GM21529 (cell line): ENCODE measurements at regions not wholly inside any gene's neighbourhood (a gene's known extent, or its start where the extent isn't known, plus 50 kb on each side); places are given as distances from the start of the nearest gene placed in this dataset.
"Not testable (repeated sequence)": the region's sequence is repeated elsewhere in the genome, so short reads cannot be mapped to it uniquely, and the experiment has no call there.

ENCODE experiments used
- ATAC-seq: cut with Tn5 transposase; IDR thresholded peaks from one replicate; pipeline ENCODE4 v1.9.1; 2021; ENCODE audit not compliant: unreplicated experiment

DNA sequence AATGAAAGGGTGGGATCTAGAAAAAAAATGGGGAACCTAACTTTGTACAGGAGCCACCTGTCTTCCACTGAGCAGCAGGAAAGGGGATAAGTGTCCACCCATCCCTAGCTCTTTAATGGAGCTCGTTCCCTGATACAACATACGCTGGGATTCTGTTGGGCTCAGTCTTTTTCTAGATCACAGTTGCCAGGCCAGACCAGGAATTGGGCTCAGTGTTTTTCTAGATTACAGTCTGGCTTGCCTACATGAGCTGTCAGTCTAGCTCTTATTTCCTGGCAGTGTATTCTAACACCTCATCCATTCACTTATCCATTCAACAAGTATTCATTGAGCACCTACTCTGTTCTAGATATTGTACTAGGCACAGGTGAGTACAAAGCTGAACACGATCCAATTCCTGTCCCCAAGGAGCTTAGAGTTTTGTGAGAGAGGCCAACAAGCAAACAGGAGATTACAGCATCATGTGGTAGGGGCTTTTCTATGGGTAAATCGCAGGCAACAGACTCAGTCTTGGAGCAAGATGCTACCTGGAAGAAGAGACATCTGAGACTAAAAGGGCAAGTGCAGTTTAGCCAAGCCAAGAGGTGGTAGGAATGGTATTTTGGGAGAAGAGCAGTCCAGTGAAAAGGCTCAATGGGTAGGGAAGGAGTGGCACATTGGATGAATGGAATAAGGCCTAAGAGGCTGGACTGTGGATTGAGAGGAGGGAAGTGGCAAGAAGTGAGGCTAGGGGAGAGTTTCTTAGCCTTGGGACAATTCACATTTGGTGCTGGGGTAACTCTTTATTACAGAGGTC, 138.0 kb upstream of the HS3ST2 start:
- ATAC-seq, result no peak

DNA sequence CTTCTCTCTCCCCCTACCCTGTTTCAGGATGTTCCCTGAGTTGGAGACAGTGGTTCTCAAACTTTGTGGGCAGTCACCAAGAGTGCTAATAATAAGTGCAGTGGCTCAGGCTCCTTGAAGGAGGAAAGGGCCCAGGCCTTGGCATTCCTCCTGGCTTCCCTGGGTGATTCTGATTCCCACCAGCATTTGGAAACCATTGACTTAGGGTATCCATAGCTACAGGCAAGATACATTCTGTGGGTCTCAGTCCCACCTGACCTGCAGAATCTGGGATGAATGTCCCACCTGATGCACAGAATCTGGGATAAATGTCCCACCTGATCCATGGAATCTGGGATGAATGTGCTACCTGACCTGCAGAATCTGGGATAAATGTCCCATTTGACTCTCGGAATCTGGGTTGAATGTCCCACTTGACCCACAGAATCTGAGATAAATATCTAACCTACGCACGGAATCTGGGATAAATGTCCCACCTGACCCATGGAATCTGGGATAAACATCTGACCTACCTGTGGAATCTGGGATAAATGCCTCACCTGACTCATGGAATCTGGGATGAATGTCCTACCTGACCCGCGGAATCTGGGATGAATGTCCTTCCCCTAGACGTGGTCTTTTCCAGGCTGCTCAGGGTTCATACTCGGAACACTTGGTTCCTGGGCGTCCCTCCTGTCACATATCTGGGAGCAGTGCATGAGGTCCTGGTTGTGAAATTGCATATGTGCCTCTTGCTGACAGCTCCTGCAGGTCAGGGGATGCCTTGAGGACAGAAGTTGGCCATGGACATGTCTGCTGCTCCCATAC, 136.7 kb upstream of the HS3ST2 start:
- no peak for ATAC-seq

DNA sequence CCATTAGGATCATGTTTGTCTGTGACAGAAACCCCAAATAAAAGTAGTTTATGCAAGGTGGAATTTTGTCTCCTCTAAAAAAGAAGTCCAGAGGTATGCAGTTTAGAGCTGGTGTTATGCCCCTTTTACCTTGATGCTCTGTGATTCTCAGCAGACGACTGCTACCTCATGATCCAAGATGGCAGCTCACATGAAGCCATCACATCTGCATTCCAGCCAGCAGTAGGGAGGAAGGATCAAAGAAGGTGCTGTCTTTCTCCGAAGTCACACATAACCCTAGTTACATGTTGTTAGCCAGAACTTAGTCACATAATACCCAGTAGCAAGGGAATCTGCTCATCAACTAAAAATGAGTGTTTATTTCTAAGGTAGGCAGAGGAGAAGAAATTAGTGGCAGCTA, 135.7 kb upstream of the HS3ST2 start:
- ATAC-seq, result no peak

DNA sequence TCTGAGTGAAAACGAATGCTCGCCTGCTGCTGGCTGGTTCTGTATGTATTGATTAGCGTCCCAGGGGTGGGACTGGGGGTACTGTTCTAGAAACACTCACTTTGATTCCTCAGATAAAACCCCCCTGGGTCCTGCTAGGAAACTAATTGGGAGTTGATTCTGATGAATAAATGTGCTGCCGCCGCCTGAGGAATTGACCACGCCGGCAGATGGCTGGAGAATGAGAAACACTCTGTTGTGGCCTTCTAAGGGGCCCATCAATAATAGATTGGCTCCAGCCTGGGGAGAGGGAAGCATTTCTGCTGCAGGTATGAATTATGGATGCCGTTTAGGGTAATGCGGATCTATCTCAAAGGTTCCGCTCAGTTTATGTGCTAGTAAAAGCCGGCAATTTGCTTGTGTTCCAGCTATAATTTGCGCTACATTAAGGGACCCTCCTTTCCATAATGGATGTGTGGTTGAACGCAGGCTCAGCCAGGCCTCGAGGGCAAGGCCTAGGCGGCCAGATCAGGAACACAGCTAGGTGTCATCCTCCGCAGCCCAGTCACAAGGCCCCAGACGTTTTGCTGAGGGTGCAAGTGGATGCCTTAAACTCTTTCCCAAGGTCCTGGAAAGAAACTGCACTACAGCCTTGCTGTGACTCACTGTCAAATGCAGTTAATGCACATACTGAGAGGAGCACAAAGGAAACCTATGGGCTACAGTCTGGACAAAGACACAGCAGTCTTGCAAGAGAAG, 132.2 kb upstream of the HS3ST2 start:
- ATAC-seq, result no peak

DNA sequence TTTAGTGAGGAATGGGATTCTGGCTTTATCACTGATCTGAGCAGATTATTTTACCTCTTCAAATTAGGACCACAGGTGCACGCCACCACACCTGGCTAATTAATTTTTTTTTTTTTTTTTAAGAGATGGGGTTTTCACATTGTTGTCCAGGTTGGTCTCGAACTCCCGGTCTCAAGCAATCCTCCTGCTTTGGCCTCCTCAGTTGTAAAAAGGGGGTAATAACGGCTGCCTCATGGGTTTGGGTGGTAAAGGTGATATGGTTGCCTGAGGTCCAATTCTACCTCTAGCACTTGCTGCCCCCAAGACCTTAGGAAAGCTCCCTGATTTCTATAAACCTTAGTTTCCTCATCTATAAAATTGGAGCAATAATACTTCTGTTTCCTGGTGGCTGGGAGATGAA, 130.7 kb upstream of the HS3ST2 start:
- ATAC-seq, result no peak

DNA sequence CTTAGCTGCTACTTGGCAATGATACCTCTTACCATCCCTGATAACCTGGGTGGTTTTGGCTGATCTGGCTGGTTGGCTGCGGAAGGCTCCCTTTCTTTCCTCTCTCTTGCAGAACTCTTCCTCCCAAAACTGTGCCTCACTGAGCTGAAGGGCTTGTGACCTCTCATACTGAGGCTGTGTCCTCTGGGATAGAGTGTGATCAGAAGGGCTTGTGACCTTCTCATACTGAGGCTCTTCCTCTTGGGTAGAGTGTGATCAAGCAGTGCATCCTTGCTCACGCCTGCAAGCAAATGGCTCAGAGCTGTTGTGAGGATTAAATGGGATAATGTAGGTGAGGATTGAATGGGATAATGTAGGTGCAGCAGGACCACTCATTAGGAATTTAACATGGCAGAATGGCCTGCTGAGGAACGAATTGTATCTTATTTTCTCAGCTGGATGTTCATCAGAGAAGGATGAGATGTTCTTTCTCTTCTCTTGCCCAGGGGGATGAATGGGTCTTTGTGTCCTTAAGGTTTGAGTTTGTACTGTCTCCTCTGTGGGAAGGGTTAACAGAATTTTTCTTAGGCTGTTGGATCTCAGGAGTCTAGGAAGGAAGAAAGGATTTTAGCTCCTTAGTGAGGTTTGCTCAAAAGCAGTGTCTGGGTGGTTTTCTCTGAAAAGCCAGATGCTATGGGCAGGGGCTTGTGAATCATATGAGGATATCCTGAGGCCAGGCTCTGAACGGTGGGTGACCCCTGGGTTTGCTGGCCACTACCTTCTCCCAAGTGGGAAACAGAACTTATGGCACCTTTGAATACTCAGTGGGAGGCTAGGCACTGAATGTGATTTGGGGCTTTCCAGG, 130.0 kb upstream of the HS3ST2 start:
- no peak for ATAC-seq

DNA sequence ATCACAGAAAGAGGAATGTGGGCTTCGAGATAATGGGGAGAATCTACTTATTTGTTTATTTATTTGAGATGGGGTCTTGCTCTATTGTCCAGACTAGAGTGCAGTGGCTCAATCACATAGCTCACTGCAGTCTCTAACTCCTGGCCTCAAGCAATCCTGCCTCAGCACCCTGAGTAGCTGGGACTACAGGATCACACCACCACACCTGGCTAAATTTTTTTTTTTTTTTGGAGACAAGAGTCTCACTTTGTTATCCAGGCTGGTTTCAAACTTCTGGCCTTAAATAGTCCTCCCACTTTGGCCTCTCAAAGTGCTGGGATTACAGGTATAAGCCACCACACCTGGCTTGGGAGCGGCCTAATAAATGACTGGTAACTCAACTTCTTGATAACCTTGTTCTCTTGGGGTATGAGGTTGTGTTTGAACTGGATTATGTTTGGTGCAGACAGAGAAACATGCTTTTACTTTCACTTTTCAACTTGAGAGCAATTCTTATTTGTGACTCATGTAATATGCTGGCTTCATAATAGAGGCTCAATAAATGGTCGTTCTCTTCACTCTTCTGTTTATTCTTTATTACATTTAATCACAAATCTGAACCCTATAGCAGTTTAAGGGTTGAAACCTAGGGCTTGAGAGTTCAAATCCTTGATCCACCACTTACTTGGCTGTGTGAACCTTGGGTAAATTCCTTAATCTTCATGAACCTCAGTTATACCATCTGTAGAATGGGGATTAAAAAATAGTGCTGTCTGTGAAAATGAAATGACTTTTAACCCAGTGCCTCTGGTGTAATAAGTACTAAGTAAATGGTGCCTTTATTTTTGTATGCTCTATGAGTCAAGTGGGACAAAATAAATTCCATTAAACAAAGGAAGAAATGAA, 129.1 kb upstream of the HS3ST2 start:
- ATAC-seq, result no peak

DNA sequence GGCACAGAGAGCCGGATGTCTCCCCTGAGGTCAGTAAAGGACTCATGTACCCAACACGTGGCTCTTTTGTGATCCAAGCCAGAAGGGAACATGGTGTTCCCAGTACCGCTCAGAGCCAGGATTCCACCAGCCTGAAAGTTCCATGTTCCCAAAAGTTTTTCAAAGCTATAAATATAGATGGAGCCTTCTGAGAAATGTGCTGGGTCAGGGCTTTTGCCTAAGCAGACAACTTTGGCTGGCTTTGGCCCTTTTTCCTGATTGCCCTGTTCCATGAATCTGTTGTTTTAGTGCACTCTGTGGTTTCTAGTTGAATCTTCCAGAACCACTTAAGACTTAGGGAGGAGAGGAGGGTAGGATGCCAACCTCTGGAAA, 128.5 kb upstream of the HS3ST2 start:
- ATAC-seq, result no peak

DNA sequence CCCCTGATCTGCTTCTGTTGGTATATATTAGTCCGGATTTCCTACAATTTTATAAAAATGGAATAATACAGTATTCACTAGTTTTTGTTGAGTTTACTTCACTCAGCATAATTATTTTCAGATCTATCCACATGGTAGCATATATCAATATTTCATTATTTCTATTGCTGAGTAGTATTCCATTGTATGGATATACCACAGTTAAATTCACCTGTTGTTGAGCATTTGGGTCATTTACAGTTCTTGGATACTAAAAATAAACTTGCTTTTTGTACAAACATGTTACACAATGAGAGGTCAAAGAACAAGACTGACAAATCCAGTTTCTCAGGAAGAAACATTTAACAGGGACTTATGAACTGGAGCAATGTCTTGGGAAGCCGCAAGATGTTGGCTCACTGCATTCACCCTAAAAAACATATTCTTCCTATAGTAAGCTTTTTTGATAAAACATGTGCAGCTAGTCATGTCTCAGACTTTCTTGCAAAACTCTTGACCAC, 126.9 kb upstream of the HS3ST2 start:
- ATAC-seq, result no peak

DNA sequence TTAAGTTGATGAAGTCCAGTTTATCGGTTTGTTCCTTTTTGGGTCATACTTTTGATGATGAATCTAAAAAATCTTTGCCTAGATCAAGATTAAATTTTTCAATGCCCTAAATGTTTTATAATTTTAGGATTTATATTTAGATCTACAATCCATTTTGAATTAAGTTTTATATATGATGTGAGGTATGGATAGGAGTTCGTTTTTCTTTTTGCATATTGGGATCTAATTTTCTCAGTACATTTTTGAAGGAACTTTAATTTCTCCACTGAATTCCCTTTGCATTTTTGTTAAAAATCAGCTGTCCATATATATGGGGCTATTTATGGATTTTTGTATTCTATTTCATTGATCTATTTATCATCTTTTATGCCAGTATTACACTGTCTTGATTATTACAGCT, 125.5 kb upstream of the HS3ST2 start:
- no peak for ATAC-seq

DNA sequence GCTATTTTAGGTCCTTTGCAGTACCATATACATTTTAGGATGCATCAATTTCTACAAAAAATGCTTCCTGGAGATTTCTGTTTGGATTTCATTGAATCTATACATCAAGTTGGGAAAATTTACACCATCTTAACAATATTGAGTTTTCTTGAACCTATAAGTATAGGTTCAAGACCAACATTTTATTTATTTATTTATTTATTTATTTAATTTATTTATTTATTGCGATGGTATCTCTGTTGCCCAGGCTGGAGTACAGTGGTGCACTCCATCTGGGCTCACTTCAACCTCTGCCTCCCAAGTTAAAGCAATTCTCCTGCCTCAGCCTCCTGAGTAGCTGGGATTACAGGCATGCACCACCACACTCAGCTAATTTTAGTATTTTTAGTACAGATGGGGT, 125.0 kb upstream of the HS3ST2 start:
- no peak for ATAC-seq

DNA sequence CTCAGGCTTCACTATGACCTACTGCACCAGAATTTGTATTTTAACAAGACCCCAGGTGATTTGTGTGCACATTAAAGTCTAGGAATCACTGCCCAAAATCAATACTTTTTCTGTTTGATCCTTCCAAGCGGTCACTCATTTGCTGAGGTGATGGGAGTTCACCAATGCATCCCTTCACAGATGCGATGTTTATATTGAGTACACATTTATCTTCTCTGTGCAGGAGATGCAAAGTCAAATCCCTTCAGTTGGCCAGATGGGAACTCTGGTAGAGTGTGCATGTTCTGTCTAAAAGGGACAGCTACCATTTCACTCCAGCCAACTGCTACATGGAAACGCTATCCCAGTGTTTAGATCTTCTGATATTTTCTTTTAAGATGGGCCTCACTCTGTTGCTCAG, 122.6 kb upstream of the HS3ST2 start:
- no peak for ATAC-seq

DNA sequence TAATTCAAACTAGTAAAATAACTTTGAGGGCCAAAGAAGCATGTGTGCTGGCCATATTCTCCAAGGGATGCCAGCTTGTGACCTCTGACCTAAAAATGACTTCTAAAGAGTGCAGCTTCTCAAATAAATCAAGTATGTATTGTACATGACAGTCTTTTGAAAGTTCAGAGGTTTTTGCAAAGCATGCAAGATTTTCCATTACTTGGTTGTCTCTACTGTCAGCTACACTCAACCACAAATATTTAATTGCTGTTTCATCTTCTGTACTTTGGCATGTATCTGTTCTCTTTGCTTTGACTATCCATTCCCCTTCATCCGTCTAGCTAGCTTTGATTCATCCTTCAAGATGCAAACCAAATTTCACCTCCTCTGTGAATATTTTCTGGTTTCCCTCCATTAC, 121.9 kb upstream of the HS3ST2 start:
- no peak for ATAC-seq

DNA sequence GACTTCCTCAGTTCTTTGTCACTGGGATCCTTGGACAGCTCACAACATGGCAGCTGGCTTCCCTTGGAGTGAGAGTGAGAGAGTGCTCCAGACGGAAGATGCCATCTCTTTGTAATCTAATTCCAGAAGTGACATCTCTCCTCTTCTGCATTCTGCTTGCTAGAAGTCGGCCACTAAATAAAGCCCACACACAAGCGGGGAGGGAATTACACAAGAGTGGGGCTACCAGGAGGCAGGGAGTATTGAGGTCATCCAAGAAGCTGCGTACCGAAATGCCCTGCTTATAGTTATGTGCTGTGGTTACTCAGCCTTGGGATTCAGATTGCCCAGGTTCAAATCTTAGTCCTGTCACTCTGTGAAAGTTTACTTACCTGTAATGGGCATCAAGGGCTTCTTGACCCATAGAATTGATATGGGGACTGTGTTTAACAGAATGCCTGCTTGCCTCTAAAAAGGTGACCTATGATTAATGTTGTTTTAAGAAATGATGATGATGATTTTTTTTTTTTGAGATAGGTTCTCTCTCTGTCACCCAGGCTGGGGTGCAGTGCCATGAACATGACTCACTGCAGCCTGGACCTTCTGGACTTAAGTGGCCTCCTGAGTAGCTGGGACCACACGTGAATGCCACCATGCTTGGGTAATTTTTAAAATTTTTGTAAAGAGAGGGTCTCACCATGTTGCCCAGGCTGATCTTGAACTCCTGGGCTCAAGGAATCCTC, 120.9 kb upstream of the HS3ST2 start:
- no peak for ATAC-seq

DNA sequence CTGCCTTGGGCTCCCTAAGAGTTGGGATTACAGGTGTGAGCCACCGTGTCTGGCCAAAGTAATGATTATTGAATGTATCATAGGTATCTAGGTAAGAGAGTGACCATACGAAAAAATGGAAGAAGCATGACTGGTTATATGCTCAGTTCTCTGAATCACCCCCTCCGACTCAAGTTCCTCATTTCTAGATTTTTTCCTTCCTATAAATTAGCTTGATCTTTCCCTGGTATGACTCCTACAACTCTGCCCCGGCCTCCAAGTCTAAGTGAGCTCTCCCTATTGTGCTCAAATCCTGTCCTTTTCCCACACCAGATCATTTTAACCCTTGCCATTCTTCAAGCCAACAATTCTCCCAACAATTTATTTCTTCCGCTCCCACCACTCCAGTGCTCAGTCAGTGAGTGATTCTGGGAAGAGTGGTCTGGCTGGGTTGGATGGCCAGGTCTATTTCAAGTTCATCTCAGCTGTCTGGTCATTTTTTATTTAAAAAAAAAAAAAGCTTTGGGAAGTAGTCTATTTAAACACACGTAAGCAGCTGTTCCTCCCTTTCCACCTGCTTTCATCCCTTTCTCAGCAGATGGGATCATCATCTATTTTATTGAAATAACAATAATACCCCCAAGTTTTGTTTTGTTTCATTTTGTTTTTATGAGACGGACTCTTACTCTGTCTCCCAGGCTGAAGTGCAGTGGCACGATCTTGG, 120.2 kb upstream of the HS3ST2 start:
- no peak for ATAC-seq

DNA sequence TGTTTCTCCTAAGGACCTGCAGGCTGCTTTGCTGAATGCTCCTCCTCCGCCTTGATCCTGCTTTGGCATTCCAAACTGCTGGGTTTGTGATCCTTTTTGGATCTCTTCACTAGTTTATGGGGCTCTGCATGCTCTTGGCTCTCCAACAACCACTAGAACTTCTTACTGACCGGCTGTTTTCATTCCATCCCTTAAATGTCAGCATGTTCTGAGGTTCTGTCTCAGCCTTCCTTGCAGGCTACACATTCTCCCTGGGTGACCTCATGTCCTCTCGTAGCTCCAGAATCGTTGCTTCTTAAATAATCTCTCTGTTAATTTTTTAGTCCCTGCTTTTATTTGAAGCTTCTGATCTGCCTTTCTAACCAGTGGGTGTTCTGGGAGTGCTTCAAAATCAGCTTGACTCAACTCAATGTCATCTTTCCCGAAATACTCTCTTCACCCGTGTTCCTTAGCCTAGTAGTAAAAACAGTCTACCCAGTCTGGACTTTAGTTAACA, 119.0 kb upstream of the HS3ST2 start:
- ATAC-seq, result no peak

DNA sequence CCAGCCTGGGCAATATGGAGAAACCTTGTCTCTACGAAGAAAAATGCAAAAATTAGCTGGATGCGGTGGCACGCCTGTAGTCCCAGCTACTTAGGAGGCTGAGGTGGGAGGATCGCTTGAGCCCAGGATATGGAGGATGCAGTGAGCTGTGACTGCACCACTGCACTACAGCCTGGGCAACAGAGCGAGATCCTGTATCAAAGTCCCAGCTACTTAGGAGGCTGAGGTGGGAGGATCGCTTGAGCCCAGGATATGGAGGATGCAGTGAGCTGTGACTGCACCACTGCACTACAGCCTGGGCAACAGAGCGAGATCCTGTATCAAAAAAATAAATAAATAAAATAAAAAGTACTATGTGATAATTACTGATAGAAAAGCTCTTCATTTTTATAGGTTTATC, 118.2 kb upstream of the HS3ST2 start:
- not testable (repeated sequence) for ATAC-seq

DNA sequence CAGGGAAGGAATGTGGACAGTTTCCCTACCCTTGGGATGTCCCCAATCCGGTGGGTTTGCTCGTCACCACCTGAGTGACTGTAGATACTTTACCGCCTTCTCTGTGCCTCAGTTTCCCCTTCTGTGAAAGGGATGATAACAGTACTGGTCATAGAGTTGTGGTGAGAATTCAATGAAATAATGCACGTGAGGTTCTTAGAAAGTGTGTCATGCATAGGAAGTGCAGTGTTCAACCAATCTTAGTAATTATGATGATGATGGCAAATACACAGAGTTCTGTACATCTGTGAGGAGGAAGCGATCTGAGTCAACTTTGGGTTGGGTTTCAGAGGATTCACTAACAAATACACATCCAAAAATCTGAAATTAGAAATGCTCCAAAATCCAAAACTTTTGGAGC, 114.6 kb upstream of the HS3ST2 start:
- no peak for ATAC-seq
